GM19468 (cell line): ENCODE measurements at regions not wholly inside any gene's neighbourhood (a gene's known extent, or its start where the extent isn't known, plus 50 kb on each side); places are given as distances from the start of the nearest gene placed in this dataset.

Source experiments
- ATAC-seq: cut with Tn5 transposase; IDR thresholded peaks from one replicate; pipeline ENCODE4 v1.9.1; 2021; ENCODE audit warnings: mild to moderate bottlenecking, moderate library complexity, moderate number of reproducible peaks; ENCODE audit not compliant: unreplicated experiment; ENCODE audit errors: extremely low read depth

DNA sequence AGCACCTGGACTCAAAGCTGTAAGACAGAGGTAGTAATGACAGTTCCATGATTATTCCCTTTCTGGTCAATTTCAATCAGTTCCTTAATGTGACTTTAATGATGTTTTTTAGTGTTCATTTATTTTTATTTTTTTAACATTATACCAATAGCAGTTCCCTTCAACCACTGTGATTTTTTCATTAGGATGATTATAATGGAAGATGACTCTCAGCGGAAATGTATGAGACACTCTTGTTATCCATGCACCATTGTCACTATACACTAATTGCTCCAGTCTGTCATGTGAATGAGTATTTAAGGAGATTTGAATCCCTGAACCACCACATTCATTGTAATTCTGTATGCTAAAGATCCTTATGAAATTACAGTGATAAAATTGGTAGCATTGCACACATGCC, 2102.3 kb upstream of the AGA start:
- ATAC-seq: no peak

DNA sequence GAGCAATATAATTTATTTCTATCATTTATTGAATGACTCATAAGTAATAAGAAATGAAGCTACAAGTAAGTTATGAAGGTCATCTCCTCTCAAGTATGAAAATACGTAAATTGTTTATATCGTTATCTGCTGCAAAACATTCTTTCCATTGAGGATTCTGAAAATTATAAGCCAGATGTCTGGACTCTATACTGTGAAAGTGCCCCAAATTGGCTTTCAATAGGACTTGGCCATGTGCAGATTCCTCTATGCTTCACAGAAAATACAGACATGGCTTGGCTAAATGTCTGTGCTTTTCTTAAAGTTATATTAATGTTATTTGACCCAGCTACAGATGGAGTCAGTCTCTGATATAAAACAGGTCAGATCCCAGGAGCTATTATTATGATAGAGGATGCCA, 2109.9 kb upstream of the AGA start:
- ATAC-seq: no peak

DNA sequence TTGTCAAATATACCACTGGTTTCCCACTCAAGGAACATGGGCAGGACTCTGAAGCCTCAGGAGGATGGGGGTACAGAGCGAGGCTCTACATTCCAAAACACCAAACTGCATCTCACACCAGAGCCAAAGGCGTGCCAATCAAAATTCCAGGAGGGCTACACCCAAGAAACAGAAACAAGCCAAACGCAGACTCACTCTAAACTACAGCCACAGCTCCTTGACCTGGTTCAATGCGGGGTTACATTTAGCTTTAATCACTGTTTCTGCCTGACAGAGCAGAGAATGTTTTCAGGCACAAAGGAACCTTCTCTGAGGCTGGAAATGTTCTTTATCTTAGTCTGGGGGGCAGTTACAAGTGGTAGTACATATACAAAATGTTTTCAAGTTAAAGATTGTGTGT, 2121.5 kb upstream of the AGA start:
- ATAC-seq: no peak

DNA sequence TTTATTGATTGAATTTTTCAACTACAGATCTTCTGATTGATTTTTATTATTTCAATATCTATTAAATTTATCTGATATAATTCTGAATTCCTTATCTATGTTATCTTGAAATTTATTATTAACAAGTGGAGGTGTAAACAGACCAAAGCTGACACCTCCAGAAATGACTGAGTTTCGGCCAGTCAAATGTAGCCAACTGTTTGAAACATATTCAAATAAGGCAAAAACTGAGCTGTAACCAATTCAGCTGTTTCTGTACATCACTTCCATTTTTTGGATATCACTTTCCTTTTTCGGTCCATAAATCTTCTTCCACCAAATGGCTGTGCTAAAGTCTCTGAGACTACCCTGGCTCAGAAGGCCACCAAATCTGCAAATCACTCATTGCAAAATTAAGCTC, 2127.3 kb upstream of the AGA start:
- ATAC-seq: no peak

DNA sequence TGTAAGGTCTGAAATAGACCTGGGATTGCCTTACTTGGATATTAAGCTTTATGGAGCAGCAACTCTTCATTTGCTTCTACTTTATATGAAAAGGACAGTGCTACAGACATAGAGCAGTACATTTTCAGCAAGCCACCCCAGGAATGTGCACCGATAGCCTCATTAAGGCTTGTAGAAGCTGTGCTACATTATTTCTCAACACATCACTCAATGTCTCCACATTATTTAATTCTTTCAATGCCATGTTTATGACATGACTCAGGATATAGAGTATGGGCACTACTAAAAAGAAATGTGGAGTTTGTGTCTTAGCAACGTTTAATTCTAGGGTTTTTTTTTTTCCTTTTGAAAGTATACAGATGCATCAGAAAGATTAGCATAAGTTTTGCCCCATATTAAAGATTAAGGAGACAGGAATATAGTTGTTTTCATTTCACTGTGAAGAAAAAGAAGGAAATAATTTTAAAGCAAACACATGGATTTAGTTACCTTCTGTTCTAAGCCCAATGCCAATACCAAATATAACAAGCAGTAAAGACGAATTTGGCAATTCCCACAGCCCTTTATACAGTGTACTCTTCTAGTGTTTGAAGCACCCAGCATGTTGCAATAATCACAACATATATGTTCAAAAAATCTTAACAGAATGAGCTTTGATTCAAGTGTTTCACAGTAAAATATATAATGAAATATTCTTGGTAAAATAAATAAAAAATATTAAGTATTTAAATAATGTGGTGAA, 2140.1 kb upstream of the AGA start:
- no peak for ATAC-seq

DNA sequence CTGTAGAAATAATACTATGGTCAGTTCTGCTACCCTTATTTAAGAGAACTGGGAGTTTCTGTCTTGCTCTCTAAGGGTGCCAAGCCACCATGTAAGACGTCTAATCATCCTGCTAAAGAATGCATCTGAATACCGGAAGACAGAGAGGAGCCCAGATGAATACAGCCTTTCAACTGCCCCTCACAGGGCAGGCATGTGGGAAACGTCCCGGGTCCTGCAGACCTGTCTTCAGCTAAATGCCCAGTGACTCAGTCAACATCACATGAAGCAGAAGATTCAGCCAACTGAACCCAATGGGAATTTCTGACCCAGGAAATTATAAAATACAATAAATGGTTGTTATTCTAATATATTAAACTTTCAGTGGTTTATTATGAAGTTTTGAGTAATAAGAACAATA, 2141.0 kb upstream of the AGA start:
- ATAC-seq: no peak

DNA sequence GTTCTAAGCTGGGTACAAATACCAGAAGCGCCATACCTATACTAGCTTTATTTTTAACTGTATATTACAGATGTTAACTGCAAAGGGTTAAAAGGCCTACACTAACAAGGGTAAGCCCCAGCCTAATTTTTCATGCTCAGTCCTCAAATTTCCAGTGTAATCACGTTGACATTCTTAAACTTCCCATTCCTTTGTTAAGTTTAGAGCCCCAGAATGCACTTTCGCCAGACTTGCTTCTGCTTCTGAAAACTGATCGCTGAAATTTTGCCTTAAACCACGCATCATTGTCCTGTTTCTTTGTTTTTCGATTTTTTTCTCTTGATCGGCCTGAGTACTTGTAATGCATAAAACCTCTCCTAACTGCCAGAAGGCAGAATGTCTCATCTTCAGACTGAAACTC, 2141.9 kb upstream of the AGA start:
- ATAC-seq: no peak

DNA sequence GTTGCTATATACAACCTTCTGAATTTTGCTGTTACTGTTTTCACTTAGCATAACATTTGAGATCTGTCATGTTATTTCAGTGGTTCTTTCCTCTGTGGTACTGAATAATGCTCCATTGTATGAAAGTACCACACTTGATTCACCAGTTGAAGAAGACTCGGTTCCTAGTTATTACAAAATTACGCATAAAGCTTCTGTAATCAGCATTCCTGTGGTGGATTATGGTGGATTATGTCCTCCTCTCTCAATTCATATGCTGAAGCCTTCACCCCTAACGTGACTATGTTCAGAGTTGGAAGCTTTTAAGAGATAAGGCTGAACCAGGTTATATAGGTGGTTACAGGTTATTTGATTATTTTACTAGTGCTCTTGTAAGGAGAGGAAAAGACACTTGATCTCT, 2143.5 kb upstream of the AGA start:
- ATAC-seq: no peak

DNA sequence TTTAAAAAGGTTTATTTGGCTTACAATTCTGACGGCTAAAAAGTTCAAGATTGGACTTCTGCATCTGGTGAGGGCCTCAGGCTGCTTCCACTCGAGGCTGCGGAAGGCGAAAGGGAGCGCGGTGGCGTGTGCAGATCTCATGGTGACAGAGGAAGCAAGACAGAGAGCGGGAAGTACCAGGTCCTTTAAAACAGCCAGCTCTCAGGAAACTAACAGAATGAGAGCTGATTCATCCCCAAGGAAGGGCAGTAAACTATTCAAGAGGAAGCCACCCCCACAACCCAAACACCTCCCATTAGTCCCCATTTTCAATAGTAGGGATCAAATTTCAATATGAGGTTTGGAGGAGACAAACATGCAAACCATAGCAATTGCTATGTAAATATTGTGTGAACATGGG, 2144.2 kb upstream of the AGA start:
- no peak for ATAC-seq

DNA sequence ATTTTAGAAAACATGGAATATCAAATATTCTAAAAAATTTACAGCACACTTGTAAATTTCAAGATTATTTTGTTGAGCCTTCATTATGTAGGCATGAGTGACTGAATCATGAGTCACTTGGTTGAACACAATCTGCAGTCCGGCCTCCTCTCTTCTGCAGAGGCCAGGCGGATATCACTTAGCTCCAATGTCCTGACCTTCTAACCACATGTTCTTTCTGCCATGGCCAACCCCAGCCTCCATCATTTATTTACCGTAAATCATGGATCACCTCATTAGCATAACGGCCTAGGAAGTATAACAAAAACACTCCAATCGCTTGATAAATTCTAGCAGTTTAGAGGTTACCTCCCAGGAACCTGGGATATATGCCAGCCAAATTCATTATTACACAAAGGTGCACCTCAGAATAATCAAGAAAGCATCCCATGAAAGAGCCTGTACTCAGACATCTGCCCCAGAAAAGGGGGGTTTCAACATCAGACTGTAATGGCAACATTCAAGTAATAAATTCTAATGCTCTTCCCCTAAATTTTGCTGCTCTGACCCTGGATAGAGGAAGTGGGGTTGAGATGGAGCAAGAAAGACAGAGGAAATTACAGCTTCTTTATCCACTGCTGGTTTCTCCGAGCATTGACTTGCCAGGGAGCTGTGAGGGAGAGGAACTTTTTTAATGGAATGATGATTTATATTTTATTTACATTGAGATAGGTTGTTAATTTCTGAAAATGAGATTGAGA, 2153.6 kb upstream of the AGA start:
- ATAC-seq: no peak

DNA sequence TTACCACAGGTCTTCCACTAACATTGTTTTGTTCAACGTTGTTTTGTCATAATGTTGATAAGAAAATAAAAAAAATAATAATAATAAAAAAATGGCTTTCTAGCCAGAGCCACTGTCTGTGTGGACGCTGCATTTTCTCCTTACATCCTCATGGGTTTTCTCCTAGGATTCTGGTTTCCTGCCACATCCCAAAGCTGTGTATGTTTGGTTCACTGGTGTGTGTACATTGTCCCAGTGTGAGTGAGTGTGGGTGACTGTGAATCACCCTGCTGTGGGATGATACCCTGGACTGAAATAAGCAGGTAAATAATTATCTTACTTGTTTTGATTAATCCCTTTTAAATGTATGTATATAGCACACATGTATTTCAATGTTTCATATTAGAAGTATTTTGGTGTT, 2154.4 kb upstream of the AGA start:
- ATAC-seq: no peak

DNA sequence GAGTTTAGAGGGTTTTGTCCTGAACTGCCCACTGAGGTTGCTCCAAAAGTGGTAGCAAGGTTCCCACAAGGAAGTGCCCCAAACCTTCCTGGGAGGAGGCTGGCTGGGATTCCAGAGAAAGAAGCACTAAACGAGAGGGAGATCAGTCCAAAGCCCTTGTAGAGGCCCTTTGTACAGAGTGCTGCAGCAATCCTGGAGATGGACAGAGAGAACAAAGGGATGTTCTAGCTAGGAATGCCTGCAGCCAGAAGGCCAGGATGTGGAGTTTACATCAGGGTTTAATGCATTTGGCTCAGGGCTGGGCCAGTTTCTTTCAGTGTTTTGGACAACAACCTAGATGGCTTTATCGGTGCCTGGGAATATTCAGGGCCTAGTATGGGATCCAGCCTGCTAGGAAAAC, 2155.1 kb upstream of the AGA start:
- ATAC-seq: no peak

DNA sequence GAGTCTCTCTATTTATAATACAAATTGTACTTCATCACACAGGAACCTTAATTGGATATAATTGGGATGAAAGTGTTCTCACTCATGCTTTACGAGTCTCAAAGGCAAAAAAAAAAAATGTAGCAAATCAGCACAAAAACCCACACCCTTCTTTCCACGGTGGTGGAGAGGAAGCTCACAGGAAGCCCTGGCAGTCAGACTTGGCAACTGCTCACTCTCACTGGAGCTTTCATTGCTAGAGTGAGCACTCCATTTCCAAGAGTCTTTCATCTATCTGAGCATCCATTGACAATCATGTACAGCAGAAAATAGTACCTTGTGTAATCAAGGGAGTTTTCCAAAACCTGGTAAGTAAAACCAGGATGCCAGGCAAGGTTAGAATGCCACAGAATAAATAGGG, 2159.4 kb upstream of the AGA start:
- no peak for ATAC-seq

DNA sequence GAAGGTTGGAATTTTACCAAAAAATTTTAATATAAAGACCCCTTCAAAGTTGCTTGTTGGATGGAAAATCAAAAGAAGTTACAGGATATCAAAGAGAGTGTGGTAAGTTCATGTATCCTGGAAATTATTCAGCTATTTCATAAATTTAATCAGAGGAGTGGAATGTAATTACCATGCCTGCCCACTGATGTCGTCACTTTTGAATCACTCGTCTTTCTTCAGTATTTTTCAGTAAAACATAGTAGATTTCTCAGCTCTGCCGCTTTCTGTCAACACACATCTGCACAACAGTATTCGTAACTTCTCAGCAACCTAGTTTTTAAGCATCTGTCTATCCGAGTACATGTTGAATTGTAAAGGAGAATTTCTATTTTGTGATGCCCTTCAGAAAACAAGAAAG, 2163.0 kb upstream of the AGA start:
- no peak for ATAC-seq

DNA sequence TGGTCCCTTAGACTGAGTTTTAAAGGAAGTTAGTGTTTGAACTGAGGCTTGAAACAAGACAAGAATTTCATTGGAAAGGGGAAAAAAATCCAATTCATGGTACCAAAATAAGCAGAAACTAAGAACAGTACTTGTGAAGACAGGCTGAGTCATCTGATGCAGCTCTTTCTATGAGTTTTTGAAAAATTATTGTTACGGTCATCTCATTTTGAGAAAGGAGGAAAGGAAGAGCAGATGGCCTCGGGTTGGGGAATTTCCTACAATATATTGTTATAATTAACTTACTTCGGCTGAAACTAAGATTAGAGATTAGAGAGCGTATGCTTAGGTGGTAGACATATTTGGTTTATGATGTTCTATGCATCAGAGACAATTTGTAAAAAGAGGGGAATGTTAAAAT, 2164.8 kb upstream of the AGA start:
- no peak for ATAC-seq

DNA sequence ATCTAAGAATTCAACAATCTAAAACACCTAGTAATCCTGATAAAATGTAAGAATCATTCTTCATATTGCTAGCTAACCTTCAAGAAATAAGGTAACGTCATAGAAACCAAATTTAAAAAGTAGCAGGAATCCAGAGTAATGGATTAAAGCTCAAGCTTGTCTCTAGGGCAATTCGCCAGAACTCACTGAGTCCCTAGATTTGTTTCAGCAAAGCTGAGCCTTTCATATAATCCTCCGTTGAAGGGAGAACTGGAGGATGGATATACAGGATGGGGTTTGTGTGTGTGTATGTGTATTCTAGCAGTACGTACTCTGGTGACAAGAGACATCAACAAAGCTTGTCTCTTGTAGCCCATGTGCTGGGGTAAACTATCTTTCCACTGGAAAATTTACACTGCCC, 2173.5 kb upstream of the AGA start:
- ATAC-seq: no peak

DNA sequence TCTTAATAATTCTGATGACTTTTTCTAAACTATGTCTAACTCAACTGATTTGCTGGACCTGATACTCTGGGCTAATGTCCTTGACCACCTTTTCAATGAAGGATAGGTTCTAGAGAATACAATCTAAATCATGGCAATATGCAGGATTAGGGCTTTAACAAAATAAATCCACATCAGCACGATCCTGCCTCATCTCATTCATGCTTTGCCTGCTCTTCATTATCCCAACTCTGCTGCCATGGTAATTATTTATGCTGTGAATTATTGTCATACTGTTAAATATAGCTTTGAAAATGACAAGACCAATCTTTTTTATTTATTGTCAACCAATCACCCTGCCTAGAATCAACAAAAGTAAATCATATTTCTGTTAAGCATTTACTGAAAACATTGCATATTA, 2176.7 kb upstream of the AGA start:
- no peak for ATAC-seq

DNA sequence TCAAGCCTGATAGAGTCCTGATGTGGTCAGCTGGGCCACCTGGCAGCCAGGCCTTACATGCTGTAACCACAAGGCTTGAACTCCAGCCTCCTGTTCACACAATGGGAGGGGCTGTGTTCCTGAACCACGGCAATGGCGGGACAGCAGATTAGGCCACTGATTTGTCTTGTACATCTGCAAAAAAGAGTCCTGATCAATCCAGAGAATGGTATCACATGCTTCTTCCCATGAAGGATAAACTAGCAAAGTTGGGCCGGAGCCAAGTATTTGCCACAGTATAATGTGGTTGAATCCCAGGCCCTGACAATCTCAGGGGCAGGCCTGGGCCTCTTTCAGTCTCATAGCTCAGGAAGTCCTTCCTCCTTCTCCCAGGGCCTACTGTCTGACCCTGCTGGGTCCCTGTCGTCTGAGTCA, 2182.5 kb upstream of the AGA start:
- ATAC-seq: no peak

DNA sequence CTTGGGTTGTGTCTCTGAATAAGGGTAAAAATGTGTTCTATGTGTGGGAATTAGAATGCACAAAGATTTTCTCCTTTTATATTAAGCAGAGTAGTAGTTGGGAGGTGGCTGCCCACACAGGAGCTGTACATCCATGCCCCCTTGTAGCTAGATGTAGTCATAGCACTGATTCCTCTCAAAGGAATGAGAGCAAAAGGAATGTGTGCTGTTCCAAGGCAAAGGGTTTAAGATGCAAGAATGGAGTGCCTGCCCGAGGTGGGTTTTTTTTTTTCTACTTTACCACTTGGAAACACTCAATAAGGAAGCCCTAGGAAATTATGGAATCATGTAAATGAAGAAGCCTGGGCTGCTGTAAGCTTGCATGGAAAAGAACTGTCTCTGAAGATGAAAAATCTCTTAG, 2183.2 kb upstream of the AGA start:
- no peak for ATAC-seq

DNA sequence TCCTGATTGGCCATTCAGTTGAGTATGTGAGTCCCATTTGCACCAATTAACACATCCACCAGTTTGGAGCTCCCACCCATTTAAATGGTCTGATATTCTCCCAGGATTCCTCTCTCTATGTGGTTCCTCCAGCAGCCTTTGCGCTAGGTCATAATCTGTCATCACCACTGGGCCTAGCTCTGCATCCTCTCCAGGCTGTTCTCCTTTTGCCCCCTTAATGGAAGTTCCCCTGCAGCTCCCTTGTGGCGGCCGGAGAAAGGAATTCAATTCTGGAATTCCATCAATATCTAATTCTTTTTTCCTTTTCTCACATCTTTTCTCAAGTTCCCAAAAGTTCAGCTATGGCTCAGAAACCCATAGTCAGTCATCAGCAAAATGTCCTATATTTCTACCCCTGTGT, 2184.4 kb upstream of the AGA start:
- no peak for ATAC-seq

DNA sequence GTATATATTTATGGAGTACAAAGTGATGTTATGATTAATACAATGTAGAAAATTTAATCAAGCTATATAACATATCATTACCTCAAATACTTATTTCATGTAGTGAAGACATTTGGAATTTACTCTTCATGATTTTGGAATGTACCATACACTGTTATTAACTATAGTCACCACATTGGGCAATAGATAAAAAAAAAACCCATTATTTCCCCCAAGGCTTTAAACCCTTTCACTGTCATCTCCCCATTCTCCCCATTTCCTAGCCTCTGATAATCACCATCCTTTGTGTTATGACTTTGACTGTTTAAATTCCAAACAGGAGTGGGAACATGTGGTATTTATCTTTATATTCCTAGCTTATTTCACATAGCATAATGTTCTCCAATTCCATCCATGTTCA, 2189.1 kb upstream of the AGA start:
- ATAC-seq: no peak

DNA sequence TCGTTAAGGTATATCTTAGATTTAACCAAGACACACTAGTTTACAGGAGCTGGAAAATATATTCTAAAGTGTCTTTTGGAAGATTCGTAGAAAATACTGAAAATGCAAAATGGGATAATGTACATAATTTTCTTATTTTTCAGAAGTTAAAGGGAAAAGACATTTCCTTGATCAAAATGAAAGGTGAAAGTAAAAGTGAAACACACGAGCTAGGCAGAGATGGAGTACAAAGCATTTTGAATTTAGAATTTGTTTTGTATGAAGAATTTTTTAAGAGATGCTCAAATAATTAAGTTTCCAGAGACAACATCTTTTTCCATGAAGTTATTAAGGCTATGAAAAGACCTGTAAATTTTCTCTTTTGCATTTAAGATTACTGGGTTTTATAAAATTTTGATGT, 2192.6 kb upstream of the AGA start:
- ATAC-seq: no peak
